K562 (cell line): ENCODE measurements at regions not wholly inside any gene's neighbourhood (a gene's known extent, or its start where the extent isn't known, plus 50 kb on each side); places are given as distances from the start of the nearest gene placed in this dataset.

Source experiments
- ATAC-seq: fragments of 200-7000 bp; cut with Tn5 transposase; 3 replicates; pipeline ENCODE4 v1.9.1; 2020; ENCODE audit warnings: moderate library complexity
- BruUV-seq: library from RNA; stranded (reverse); fragments of 400-500 nt; replicated peaks from 2 replicates; lab custom pipeline; 2021; lab: Mats Ljungman, UMichigan
- CTCF ChIA-PET: fragments of 300-600 bp; formaldehyde crosslinking; extraction: SDS; loops from one replicate; lab custom pipeline; 2021; ENCODE audit warnings: low intra/inter-chr PET ratio; lab: Yijun Ruan, JAX
- POLR2A ChIA-PET: fragments of 300-600, 350-650 bp; sonication (Branson Sonifier 250); formaldehyde crosslinking; extraction: SDS; loops from one replicate; lab custom pipeline; 2021; ENCODE audit warnings: antibody characterized with exemption, inconsistent platforms; lab: Yijun Ruan, JAX
- DNase-seq, 4 experiments: peaks; one replicate each; pipeline versions ENCODE4 v3.0.0 to v3.0.0-alpha.2; 2011 to 2018; ENCODE audit warnings: low spot score in 3 of 4, mixed read lengths in 3 of 4; ENCODE audit errors: extremely low read depth in 1 of 4
- FAIRE-seq: peaks from 2 replicates; lab custom pipeline; 2011; peaks lifted over from hg19 to GRCh38; lab: Jason Lieb, UNC
- H2AFZ ChIP-seq: 2 replicates; pipeline ENCODE4 v1.6.0; 2011; ENCODE audit warnings: low read depth, low read length, control low read depth, inconsistent platforms
- H3K27ac ChIP-seq: fragments of 200-600 bp; 3 replicates; pipeline ENCODE4 v1.8.0; 2011; ENCODE audit warnings: low read depth, mild to moderate bottlenecking, control low read depth, inconsistent platforms, low read length, moderate library complexity, mixed read lengths; ENCODE audit errors: extremely low read depth
- H3K27me3 ChIP-seq, 2 experiments: fragments of 300-600 bp in 1 of 2; 2 replicates in 1 of 2; 3 replicates in 1 of 2; pipeline versions ENCODE4 v1.6.0 to v1.8.0; 2011; ENCODE audit warnings: inconsistent platforms in 2 of 2, low read length in 2 of 2, mild to moderate bottlenecking in 1 of 2, mixed read lengths in 1 of 2, moderate library complexity in 1 of 2; ENCODE audit not compliant: control insufficient read depth in 2 of 2, insufficient read depth in 2 of 2
- H3K36me3 ChIP-seq: fragments of 300-600 bp; 3 replicates; pipeline ENCODE4 v1.8.0; 2011; ENCODE audit warnings: mild to moderate bottlenecking, low read length, inconsistent platforms; ENCODE audit not compliant: control insufficient read depth, insufficient read depth
- H3K4me1 ChIP-seq, 2 experiments: fragments of 200-600 bp in 1 of 2; replicated peaks in 1 of 2; 2 replicates in 1 of 2; 3 replicates in 1 of 2; pipeline versions ENCODE4 v1.5.1 to v1.8.0; 2011; ENCODE audit warnings: inconsistent platforms in 2 of 2, low read length in 2 of 2, mild to moderate bottlenecking in 1 of 2, mixed read lengths in 1 of 2, moderate library complexity in 1 of 2; ENCODE audit not compliant: control insufficient read depth in 2 of 2, insufficient read depth in 2 of 2
- H3K4me2 ChIP-seq: 2 replicates; pipeline ENCODE4 v1.6.1; 2011; ENCODE audit warnings: low read length, control low read depth, inconsistent platforms, mixed read lengths; ENCODE audit not compliant: insufficient read depth
- H3K4me3 ChIP-seq: fragments of 200-600 bp; sonication (generic), shearing (Covaris generic); 2 replicates; pipeline ENCODE4 v1.5.1; 2016; ENCODE audit warnings: control low read depth, inconsistent platforms
- H3K79me2 ChIP-seq: fragments of 200-600 bp; 3 replicates; pipeline ENCODE4 v1.8.0; 2011; ENCODE audit warnings: low read length, inconsistent platforms; ENCODE audit not compliant: control insufficient read depth, insufficient read depth
- H3K9ac ChIP-seq, 2 experiments: 2 replicates each; pipeline versions ENCODE4 v1.6.0 to v1.6.1; 2011; ENCODE audit warnings: low read depth in 2 of 2, low read length in 2 of 2, control low read depth in 1 of 2, inconsistent platforms in 1 of 2, mild to moderate bottlenecking in 1 of 2, mixed read lengths in 1 of 2; ENCODE audit not compliant: insufficient read depth in 1 of 2
- H3K9me1 ChIP-seq: one replicate; pipeline ENCODE4 v1.6.0; 2011; ENCODE audit warnings: inconsistent platforms, mild to moderate bottlenecking, low read length, moderate library complexity; ENCODE audit not compliant: control insufficient read depth, insufficient read depth
- H3K9me3 ChIP-seq: replicated peaks from 2 replicates; pipeline ENCODE4 v1.5.1; 2011; ENCODE audit warnings: low read depth, low read length, inconsistent platforms; ENCODE audit not compliant: control insufficient read depth, insufficient read depth
- H4K20me1 ChIP-seq: replicated peaks from 2 replicates; pipeline ENCODE4 v1.6.1; 2011; ENCODE audit warnings: low read length, inconsistent platforms, mixed read lengths; ENCODE audit not compliant: control insufficient read depth, insufficient read depth
- ARID1B ChIP-seq: fragments of 450-650 bp; IDR thresholded peaks from 2 replicates; pipeline ENCODE4 v1.6.1; 2016; ENCODE audit warnings: antibody characterized with exemption, mild to moderate bottlenecking, inconsistent platforms
- CEBPB ChIP-seq: fragments of 450-650 bp; IDR thresholded peaks from 2 replicates; pipeline ENCODE4 v1.6.1; 2016; ENCODE audit warnings: missing genetic modification characterization, missing compliant biosample characterization
- CEBPG ChIP-seq, 3 experiments: fragments of 200-800 bp in 1 of 3; sonication (Bioruptor generic) in 1 of 3; sonication (generic) in 1 of 3; formaldehyde crosslinking in 1 of 3; IDR thresholded peaks in 2 of 3; conservative IDR thresholded peaks in 1 of 3; 2 replicates each; pipeline versions ENCODE4 v1.6.1 to v1.8.0; 2016 to 2022; ENCODE audit warnings: missing compliant biosample characterization in 2 of 3, missing genetic modification characterization in 2 of 3, mild to moderate bottlenecking in 1 of 3, missing genetic modification reagents in 1 of 3
- GABPA ChIP-seq: fragments of 200-800 bp; sonication (Bioruptor generic); conservative IDR thresholded peaks from 2 replicates; pipeline ENCODE4 v1.6.1; 2016; ENCODE audit warnings: low read depth, missing genetic modification characterization, missing compliant biosample characterization
- MAZ ChIP-seq, 2 experiments: fragments of 450-650 bp in 1 of 2; sonication (generic) in 1 of 2; formaldehyde crosslinking; IDR thresholded peaks in 1 of 2; conservative IDR thresholded peaks in 1 of 2; 2 replicates each; pipeline versions ENCODE4 v1.4.0 to v1.5.0; 2020; ENCODE audit warnings: mild to moderate bottlenecking in 1 of 2, missing genetic modification reagents in 1 of 2
- POLR3A ChIP-seq: IDR thresholded peaks from 2 replicates; pipeline ENCODE4 v1.6.1; 2011; ENCODE audit warnings: borderline replicate concordance, mild to moderate bottlenecking, moderate library complexity; ENCODE audit not compliant: insufficient read length, insufficient read depth; ENCODE audit errors: extremely low read depth
- POLR3G ChIP-seq: IDR thresholded peaks from 2 replicates; pipeline ENCODE4 v1.6.1; 2011; ENCODE audit not compliant: insufficient read length, insufficient replicate concordance; ENCODE audit errors: extremely low read depth
- STAT5A ChIP-seq: IDR thresholded peaks from 2 replicates; pipeline ENCODE4 v1.6.1; 2012; ENCODE audit warnings: low read length, inconsistent platforms, borderline replicate concordance
- U2AF2 ChIP-seq: fragments of 200-400 bp; formaldehyde crosslinking; optimal IDR thresholded peaks from 2 replicates; pipeline ENCODE3; 2017; ENCODE audit warnings: low read depth, mild to moderate bottlenecking, low read length
- XRCC3 ChIP-seq: fragments of 450-650 bp; IDR thresholded peaks from 2 replicates; pipeline ENCODE4 v1.6.1; 2017; ENCODE audit warnings: mild to moderate bottlenecking, moderate library complexity
- ZC3H8 ChIP-seq: fragments of 450-650 bp; IDR thresholded peaks from 2 replicates; pipeline ENCODE4 v1.6.1; 2017
- ZKSCAN8 ChIP-seq: fragments of 200-800 bp; sonication (Bioruptor generic); IDR thresholded peaks from 2 replicates; pipeline ENCODE4 v1.6.1; 2016; ENCODE audit warnings: missing genetic modification characterization, missing compliant biosample characterization
- ZNF175 ChIP-seq: fragments of 200-800 bp; sonication (Bioruptor generic); IDR thresholded peaks from 2 replicates; pipeline ENCODE4 v1.6.1; 2016; ENCODE audit warnings: low read depth, mild to moderate bottlenecking, missing genetic modification characterization, missing compliant biosample characterization
- ZNF197 ChIP-seq: fragments of 200-800 bp; sonication (Bioruptor generic); IDR thresholded peaks from 2 replicates; pipeline ENCODE4 v1.6.1; 2016; ENCODE audit warnings: low read depth, missing genetic modification characterization, missing compliant biosample characterization
- ZNF584 ChIP-seq: fragments of 200-800 bp; sonication (Bioruptor generic); IDR thresholded peaks from 2 replicates; pipeline ENCODE4 v1.6.1; 2016; ENCODE audit warnings: low read depth, mild to moderate bottlenecking, missing genetic modification characterization, missing compliant biosample characterization
- ZNF75A ChIP-seq: fragments of 450-650 bp; formaldehyde crosslinking; IDR thresholded peaks from 2 replicates; pipeline ENCODE4 v1.4.0; 2020; ENCODE audit warnings: mild to moderate bottlenecking
- WGBS: fragments of 100-300 bp; shearing (Covaris generic); methylation state at CpG from one replicate; pipeline ENCODE4 v1.1.6; 2016; ENCODE audit warnings: low coverage, mixed read lengths; ENCODE audit not compliant: insufficient coverage; ENCODE audit errors: missing lambda C conversion rate; 5-methylcytosine and 5-hydroxymethylcytosine counted together
- in situ Hi-C: fragments of 300-500 bp; cut with MboI; formaldehyde crosslinking; loops from 4 replicates; pipeline ENCODE4 v1.15.0; 2018; ENCODE audit warnings: inconsistent platforms, mixed read lengths
- intact Hi-C: fragments of 100-400 bp; cut with micrococcal nuclease; formaldehyde crosslinking; loops from 2 replicates; pipeline ENCODE4 v1.14.2; 2022
- TF ChIP-seq, protein P1 (sequence below): sonication (generic); formaldehyde crosslinking; IDR thresholded peaks from 2 replicates; pipeline ENCODE4 v1.8.0; 2022; ENCODE audit warnings: mild to moderate bottlenecking, low read depth, missing genetic modification reagents
- TF ChIP-seq, protein P2 (sequence below), 2 experiments: fragments of 450-650 bp; IDR thresholded peaks; 2 replicates each; pipeline ENCODE4 v1.6.1; 2018; ENCODE audit warnings: mild to moderate bottlenecking in 2 of 2, low read depth in 1 of 2; ENCODE audit not compliant: partially characterized antibody in 2 of 2

DNA sequence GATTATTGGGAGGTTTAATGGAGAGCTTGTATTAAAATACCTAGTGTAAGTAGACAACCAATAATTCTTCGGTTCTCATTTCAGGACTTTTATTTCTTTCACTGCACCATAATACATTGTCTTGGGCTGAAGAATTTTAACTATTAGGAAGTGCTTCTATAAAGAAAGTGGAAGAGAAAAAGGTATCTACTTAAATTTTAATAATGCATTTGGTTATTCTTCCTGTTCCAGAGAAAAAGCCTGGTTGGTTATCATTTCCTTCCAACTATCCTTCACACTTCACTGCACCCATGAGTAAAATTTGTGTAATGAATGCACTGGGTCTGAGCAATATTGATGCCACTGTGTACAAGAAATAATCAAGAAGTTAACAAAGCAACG, 629.0 kb upstream of the DPP6 start:
- DNase-seq (no peak), FAIRE-seq (no peak), ATAC-seq (no peak)
- 11% methylated on average over 2 of the region's 2 CpGs for WGBS
- no TSS peak for BruUV-seq
- intact Hi-C loops: no loop called here
- Histone ChIP-seq H4K20me1 (no peaks in the 10 kb centered on the region), H3K27me3 (peaks cover 6 to 22% of the 10 kb centered on the region in 2 experiments; a peak in 2 of 5 replicates), H3K79me2 (no peaks in the 10 kb centered on the region), H3K9me3 (no peaks in the 10 kb centered on the region), H3K27ac (no peak overlapping the region), H3K4me3 (no peak overlapping the region), H2AFZ (no peak overlapping the region), H3K9ac (no peak overlapping the region), H3K36me3 (no peaks in the 10 kb centered on the region), H3K4me2 (no peak overlapping the region), H3K9me1 (no peaks in the 10 kb centered on the region), H3K4me1 (peaks cover 0 to 18% of the 10 kb centered on the region in 2 experiments; a peak in 1 of 5 replicates)
- CTCF ChIA-PET: no interaction called here
- POLR2A ChIA-PET: interaction anchor here (1.8 kb wide), 1 partner anchor 11 kb away, joined by 5 read pairs; no protein-coding TSS in a partner anchor
- in situ Hi-C loops: no loop called here
- TF ChIP-seq ARID1B (no peak), ZC3H8 (no peak), STAT5A (no peak), MAZ (CRISPR knock-in tag; conservative IDR thresholded peaks at IDR 0.05 in 1 of 2, IDR thresholded peaks at IDR 0.05 in 1 of 2) (0 out of 4 replicates have a peak, but pooled peaks of 1 of the 2 experiments have one; percentile 9), POLR3G (no peak), GABPA (tag) (peak; percentile 38), XRCC3 (no peak), ZNF175 (CRISPR knock-in tag) (peak; percentile 76), CEBPB (0 out of 2 replicates have a peak, but pooled peaks have one; percentile 6), ZNF197 (CRISPR knock-in tag) (peak; percentile 71; the same call in 1 of the 2 replicates), U2AF2 (no peak), ZKSCAN8 (peak; percentile 45; the same call in 1 of the 2 replicates), CEBPG (CRISPR knock-in tag; IDR thresholded peaks at IDR 0.05) (no peak), CEBPG (tag; conservative IDR thresholded peaks at IDR 0.05 in 1 of 2, IDR thresholded peaks at IDR 0.05 in 1 of 2) (peak; percentile 1 to 4; a peak in 2 of 4 replicates), ZNF584 (CRISPR knock-in tag) (0 out of 2 replicates have a peak, but pooled peaks have one; percentile 8), POLR3A (no peak), ZNF75A (CRISPR knock-in tag) (no peak)
- TF ChIP-seq, protein P1, sequence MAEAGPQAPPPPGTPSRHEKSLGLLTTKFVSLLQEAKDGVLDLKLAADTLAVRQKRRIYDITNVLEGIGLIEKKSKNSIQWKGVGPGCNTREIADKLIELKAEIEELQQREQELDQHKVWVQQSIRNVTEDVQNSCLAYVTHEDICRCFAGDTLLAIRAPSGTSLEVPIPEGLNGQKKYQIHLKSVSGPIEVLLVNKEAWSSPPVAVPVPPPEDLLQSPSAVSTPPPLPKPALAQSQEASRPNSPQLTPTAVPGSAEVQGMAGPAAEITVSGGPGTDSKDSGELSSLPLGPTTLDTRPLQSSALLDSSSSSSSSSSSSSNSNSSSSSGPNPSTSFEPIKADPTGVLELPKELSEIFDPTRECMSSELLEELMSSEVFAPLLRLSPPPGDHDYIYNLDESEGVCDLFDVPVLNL: no peak
- TF ChIP-seq, protein P2, sequence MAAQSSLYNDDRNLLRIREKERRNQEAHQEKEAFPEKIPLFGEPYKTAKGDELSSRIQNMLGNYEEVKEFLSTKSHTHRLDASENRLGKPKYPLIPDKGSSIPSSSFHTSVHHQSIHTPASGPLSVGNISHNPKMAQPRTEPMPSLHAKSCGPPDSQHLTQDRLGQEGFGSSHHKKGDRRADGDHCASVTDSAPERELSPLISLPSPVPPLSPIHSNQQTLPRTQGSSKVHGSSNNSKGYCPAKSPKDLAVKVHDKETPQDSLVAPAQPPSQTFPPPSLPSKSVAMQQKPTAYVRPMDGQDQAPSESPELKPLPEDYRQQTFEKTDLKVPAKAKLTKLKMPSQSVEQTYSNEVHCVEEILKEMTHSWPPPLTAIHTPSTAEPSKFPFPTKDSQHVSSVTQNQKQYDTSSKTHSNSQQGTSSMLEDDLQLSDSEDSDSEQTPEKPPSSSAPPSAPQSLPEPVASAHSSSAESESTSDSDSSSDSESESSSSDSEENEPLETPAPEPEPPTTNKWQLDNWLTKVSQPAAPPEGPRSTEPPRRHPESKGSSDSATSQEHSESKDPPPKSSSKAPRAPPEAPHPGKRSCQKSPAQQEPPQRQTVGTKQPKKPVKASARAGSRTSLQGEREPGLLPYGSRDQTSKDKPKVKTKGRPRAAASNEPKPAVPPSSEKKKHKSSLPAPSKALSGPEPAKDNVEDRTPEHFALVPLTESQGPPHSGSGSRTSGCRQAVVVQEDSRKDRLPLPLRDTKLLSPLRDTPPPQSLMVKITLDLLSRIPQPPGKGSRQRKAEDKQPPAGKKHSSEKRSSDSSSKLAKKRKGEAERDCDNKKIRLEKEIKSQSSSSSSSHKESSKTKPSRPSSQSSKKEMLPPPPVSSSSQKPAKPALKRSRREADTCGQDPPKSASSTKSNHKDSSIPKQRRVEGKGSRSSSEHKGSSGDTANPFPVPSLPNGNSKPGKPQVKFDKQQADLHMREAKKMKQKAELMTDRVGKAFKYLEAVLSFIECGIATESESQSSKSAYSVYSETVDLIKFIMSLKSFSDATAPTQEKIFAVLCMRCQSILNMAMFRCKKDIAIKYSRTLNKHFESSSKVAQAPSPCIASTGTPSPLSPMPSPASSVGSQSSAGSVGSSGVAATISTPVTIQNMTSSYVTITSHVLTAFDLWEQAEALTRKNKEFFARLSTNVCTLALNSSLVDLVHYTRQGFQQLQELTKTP (IDR thresholded peaks at IDR 0.05; ENCODE audit: low read depth in 1 of 2, partially characterized antibody in 2 of 2): peak in 1 of 2 experiments; percentile 1
